ENCODE measurements at regions not wholly inside any gene's neighbourhood (a gene's known extent, or its start where the extent isn't known, plus 50 kb on each side); places are given as distances from the start of the nearest gene placed in this dataset.

DNA sequence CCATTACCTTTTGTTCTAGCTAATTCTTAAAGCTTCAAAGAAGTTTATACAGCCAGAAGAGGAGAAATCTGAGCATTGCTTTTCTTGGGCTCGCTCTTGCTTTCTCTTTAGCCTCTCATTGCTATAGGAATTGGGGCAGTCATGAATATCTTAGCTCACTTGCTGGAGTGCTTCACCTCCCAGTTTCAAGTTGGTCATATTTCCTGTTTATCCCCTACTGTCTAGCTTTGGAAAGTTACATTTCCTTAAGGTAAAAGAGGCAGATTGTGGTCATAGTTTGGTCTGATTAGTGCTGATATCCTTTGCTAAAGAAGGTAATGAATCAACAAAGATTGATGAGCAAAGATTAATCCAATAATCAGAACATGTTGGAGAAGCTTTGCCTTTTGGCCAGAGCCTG, 77.7 kb upstream of the GLI3 start:
- TF ChIP-seq, protein P1, sequence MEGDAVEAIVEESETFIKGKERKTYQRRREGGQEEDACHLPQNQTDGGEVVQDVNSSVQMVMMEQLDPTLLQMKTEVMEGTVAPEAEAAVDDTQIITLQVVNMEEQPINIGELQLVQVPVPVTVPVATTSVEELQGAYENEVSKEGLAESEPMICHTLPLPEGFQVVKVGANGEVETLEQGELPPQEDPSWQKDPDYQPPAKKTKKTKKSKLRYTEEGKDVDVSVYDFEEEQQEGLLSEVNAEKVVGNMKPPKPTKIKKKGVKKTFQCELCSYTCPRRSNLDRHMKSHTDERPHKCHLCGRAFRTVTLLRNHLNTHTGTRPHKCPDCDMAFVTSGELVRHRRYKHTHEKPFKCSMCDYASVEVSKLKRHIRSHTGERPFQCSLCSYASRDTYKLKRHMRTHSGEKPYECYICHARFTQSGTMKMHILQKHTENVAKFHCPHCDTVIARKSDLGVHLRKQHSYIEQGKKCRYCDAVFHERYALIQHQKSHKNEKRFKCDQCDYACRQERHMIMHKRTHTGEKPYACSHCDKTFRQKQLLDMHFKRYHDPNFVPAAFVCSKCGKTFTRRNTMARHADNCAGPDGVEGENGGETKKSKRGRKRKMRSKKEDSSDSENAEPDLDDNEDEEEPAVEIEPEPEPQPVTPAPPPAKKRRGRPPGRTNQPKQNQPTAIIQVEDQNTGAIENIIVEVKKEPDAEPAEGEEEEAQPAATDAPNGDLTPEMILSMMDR (IDR thresholded peaks at IDR 0.05; ENCODE audit: low read depth, low read length, missing control alignments) = no peak
- H3K4me3 ChIP-seq (ENCODE audit: low read depth, low read length) = no peak overlapping the region

DNA sequence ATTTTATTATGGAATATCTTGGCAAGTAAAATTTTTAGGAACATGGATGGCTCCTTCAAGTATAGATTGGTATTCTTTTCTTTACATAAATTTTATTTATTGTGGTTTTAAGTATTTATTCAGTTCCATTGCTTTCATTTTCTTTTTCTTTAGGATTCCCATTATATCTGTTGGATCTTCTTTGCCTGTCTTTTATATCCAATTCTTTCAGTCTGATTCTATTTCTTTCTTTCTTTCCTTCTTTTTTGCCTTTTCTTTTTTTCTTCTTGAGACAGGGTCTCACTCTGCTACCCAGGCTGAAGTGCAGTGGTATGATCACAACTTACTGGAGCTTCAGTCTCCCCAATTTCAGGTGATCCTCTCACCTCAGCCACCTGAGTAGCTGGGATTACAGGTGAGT, 74.2 kb upstream of the GLI3 start:
- no peak for DNase-seq (ENCODE audit: low read depth)
- H3K4me3 ChIP-seq (ENCODE audit: low read depth, low read length) = no peak overlapping the region
- TF ChIP-seq, protein P1 (IDR thresholded peaks at IDR 0.05; ENCODE audit: low read depth, low read length, missing control alignments) = no peak

More for the DNA sequence above, 77.7 kb upstream of the GLI3 start:
- DNase-seq (ENCODE audit: low read depth) = no peak

DNA sequence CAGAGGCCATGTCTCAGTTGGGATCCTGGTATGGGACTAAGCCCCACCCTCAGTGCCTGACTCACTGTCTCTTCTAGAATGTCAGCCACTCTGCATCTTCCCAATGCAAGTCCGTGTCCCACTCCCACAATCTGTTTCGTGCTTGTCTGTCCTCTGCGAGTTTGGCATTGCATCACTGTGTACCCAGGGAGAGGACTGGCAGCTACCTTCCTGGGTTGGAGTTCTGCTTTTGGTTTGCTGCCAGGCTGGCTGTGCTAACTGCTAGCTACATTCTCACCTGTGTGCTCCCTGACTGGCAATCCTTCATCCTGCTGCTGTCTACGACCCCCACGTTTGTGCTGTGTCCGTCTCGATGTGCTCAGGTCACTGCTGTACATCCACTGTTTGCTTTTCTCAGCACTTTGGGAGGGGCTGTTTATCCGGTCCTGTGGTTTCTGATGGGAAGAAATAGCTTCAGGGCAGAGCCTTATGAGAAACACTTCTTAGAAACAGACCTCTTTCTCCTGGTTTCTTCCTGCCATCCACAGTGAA, 56.0 kb upstream of the GLI3 start:
- TF ChIP-seq, protein P1 (IDR thresholded peaks at IDR 0.05; ENCODE audit: low read depth, low read length, missing control alignments) = no peak
- no peak overlapping the region for H3K4me3 ChIP-seq (ENCODE audit: low read depth, low read length)
- DNase-seq (ENCODE audit: low read depth) = no peak

DNA sequence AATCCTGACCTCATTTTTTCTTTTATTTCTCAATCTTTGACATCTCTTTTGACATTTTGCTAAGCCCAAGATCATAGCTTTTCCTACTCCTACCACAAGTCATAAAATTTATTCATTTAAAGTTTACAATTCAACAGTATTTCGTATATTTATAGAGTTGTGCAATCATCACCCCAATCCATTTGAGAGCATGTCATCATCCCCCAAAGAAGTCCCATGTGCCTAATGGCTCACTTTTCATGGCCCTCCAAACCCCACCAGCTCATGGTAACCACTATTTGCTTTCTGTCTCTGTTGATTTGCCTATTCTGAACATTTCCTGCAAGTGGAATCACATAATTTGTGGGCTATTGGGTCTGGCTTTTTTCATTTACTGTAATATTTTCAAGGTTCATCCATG, 52.5 kb upstream of the GLI3 start:
- TF ChIP-seq, protein P1 (IDR thresholded peaks at IDR 0.05; ENCODE audit: low read depth, low read length, missing control alignments) = no peak
- no peak overlapping the region for H3K4me3 ChIP-seq (ENCODE audit: low read depth, low read length)
- no peak for DNase-seq (ENCODE audit: low read depth)

Data from GM12864 (cell line).